ENCODE measurements at regions not wholly inside any gene's neighbourhood (a gene's known extent, or its start where the extent isn't known, plus 50 kb on each side); places are given as distances from the start of the nearest gene placed in this dataset.

- TF ChIP-seq CTCF (IDR thresholded peaks at IDR 0.05 in 2 of 3, conservative IDR thresholded peaks at IDR 0.05 in 1 of 3; ENCODE audit: borderline replicate concordance in 1 of 3, insufficient read depth in 1 of 3, low read depth in 2 of 3, low read length in 2 of 3) (no peak), REST (IDR thresholded peaks at IDR 0.05; ENCODE audit: low read depth) (no peak), MAX (IDR thresholded peaks at IDR 0.05) (no peak), YY1 (IDR thresholded peaks at IDR 0.05; ENCODE audit: extremely low read depth, insufficient replicate concordance, low read depth, low read length) (no peak), EZH2 (IDR thresholded peaks at IDR 0.05) (no peak), FOSL1 (IDR thresholded peaks at IDR 0.05; ENCODE audit: low read depth) (no peak), TCF7L2 (IDR thresholded peaks at IDR 0.05; ENCODE audit: borderline replicate concordance, extremely low read depth, insufficient read depth, insufficient read length) (no peak), EZH2phosphoT487 (IDR thresholded peaks at IDR 0.05; ENCODE audit: borderline replicate concordance) (no peak), CBX3 (IDR thresholded peaks at IDR 0.05; ENCODE audit: low read depth) (no peak), ZBTB33 (IDR thresholded peaks at IDR 0.05; ENCODE audit: extremely low read depth, insufficient replicate concordance, low read length) (no peak)
Observed at GRCh38 chr2:181395851-181396250, 61.3 kb upstream of the ITGA4 start.

All from HCT116 (cell line).